Superior temporal gyrus (tissue), 1 donor: ENCODE measurements at regions not wholly inside any gene's neighbourhood (a gene's known extent, or its start where the extent isn't known, plus 50 kb on each side); places are given as distances from the start of the nearest gene placed in this dataset.
"Not testable (repeated sequence)": the region's sequence is repeated elsewhere in the genome, so short reads cannot be mapped to it uniquely, and the experiment has no call there.

Experiments used
- DNase-seq: peaks from one replicate; pipeline ENCODE4 v3.0.0-alpha.2; 2016; ENCODE audit errors: extremely low spot score

DNA sequence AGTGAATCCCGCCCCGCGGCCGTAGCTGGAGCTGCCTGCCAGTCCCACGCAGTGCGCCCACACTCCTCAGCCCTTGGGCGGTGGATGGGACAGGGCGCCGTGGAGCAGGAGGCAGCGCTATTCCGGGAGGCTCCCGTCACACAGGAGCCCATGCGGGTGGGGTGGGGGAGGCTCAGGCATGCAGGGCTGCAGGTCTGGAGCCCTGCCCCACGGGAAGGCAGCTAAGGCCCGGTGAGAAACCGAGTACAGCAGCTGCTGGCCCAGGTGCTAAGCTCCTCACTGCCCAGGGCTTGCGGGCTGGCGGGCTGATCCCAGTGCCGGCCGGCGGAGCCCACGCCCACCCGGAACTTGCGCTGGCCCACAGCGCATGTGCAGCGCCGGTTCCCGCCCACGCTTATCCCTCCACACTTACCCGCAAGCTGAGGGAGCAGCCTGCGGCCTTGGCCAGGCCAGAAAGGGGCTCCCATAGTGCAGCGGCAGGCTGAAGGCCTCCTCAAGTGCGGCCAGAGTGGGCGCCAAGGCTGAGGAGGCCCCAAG lies 1152.8 kb upstream of the CELF4 start:
- DNase-seq = no peak

GRCh38 chr18:38709122-38709521 lies 1143.5 kb upstream of the CELF4 start:
- DNase-seq = no peak

GRCh38 chr18:38706373-38706772 lies 1140.8 kb upstream of the CELF4 start:
- no peak for DNase-seq

DNA sequence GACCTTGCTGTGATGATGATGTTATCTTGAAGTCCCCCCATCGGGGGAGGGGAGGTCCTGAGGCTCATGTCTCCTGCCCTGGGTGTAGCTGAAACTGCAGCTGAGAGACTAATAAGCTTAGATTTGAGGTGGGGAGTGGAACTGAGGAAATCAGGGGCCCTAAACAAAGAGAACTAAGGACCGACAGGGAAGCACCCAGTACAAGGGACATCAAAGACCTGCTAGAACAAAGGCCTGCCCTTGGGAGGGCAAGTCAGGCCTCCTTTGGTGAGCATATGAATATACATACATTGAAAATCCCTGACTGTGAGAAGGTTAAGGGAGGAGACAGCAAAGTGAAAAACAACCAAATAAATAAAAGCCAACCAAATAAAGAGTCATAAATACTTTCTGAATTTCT lies 1132.5 kb upstream of the CELF4 start:
- no peak for DNase-seq

DNA sequence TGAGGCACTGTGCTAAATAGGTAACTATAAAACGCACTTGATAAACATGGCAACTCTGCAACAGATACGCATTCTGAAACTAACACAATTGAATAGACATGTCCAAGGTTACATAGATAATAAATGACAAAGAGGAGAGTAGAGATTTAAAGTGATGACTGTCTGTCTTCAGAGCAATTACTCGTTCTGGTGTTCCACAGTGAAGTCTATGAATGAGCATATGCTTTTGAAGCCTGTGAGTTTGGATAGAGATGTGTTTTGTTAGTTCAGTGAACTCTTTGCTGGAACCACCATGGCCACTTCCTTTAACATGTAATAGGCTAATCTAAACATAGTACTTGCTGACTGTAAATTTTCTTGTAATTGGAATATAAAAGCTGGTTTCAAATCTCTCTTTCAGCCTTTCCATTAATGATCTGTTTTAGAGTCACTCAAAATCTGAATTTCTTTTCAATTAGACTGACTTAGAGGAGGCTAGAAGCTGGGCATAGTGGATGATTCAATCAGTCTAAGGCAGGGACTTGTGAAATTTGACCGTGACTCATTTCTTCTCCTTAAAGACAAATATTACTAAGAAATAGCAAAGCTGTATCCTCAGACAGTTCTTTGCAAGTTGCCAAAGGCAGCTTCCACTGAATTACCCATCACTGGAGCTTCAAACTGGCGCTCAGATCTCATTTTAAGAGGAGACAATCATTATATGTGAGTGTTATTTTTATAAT lies 1130.1 kb upstream of the CELF4 start:
- peak; percentile 34 for DNase-seq

DNA sequence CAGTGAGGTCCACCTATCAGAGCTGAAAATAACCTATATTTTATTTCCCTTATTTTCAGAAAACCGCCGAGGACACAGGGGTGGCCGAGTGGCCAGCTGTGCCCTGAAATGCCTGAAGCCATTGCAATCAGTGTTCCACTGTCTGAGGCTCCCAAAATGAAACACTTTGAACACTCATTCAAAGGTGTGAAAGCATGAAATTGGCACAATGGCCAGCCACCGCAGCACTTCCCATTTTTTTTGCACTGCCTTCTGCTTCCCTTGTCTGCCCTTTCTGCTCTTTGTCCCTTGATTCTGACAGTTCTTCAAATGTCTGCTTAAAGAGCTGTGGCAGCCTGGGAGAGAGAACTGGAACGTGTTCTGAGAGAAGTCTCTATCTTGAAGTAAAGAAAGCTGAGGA lies 1127.5 kb upstream of the CELF4 start:
- no peak for DNase-seq

GRCh38 chr18:38690626-38691025 lies 1125.0 kb upstream of the CELF4 start:
- DNase-seq = no peak

DNA sequence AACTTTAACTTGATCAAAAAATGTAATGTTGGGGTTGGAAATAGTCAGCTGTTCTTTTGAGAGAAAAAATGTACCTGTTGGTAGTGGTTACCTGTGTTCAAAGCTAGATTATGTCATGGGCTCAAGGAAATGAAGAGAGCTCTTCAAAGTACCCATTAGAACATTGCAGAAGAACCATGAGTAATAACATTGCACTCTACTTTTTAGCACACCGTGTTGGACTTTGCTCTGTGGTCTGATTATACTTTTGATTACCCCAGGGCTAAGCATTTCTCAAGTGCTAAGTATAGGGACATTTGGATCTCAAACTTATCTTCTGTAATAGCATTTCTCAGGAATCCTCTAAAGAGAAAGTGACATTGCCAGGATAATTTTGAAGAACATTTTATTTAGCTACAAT lies 1122.8 kb upstream of the CELF4 start:
- DNase-seq = no peak

DNA sequence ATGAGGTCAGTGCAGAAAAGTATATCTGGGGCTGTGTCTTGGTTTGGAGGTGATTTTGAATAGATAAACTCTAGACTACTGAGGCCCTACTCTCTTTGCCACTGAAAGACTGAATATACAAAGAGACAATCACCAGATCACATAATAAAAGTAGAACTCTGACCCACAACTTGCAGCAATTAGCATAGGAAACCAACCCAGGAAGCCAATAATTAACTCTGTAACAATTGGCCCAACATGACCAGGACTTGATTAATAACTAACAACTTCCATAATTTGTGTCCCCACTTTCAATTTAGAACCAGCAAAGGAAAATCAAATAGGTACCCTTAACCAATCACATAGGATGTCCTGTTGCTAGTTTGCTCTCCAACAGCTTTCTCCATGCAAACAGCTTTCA lies 1104.9 kb upstream of the CELF4 start:
- no peak for DNase-seq

- DNase-seq = no peak
These were observed 1099.3 kb upstream of the CELF4 start for GRCh38 chr18:38664929-38665328.

- no peak for DNase-seq
These were observed 1098.1 kb upstream of the CELF4 start for GRCh38 chr18:38663682-38664081.

- no peak for DNase-seq
These were observed 1097.7 kb upstream of the CELF4 start for GRCh38 chr18:38663270-38663669.

GRCh38 chr18:38654946-38655345 lies 1089.3 kb upstream of the CELF4 start:
- no peak for DNase-seq

DNA sequence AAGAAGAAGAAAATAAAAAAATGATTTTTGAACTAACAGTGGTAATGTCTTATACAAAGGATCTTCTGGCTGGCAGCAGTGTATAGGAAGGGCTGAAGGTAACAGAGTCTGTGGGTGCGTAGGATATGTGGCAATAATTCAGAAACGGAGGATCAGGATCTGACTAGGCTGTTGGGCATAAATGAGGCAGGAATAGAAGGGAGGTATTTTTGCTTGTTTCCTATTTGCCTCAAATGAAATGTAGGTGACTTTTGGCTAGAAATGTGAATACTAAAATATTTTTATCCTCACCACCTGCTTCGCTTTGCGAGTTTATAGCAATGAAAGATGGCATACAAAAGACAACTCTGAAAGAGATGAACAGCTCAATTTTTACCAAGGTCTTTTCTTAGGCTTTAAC lies 1086.1 kb upstream of the CELF4 start:
- no peak for DNase-seq

DNA sequence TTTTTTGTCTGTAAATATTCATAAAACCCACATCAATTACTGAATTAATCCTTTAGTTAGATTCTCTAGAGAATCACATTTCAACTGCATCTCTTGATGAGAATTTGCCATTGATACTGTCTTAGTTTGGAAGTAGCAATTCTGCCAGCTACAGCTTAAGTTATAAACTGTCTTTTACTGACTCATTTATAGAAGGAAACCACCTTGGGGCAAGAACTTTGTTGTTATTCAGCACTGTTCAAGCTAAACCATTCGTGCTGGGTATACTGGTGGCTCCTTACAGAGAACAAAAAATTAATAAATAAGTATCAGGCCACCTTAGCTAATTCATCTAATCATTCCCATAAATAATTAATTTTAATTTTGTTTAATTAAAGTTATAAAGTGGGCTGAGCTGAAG lies 1082.6 kb upstream of the CELF4 start:
- DNase-seq = no peak

DNA sequence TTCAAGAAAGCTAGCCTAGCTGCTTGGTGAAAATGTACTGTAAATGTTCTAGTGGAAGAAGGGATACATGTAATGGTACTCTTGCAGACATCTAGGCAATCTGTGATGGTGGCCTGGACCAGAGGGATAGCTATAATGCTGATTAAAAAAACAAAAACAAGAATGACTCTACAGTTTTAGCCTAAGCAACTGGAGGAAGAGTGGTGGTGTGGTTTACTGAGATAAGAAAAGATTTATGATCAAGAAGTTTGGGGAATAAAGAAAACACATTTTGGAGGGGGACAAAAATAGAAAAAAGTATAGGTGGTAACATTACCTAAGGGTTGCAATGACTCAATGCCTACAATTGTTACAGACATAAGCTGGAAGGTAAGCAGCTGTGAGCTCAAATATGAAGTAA lies 1080.7 kb upstream of the CELF4 start:
- DNase-seq = no peak

GRCh38 chr18:38644875-38645641 lies 1079.5 kb upstream of the CELF4 start:
- DNase-seq = no peak

- DNase-seq = no peak
These were observed 1077.1 kb upstream of the CELF4 start for GRCh38 chr18:38642711-38643110.

- not testable (repeated sequence) for DNase-seq
These were observed 1074.1 kb upstream of the CELF4 start for GRCh38 chr18:38639700-38640099.

GRCh38 chr18:38635709-38636430 lies 1070.3 kb upstream of the CELF4 start:
- no peak for DNase-seq

- no peak for DNase-seq
These were observed 1068.5 kb upstream of the CELF4 start for GRCh38 chr18:38634117-38634516.

- no peak for DNase-seq
These were observed 1067.7 kb upstream of the CELF4 start for GRCh38 chr18:38633333-38633732.

DNA sequence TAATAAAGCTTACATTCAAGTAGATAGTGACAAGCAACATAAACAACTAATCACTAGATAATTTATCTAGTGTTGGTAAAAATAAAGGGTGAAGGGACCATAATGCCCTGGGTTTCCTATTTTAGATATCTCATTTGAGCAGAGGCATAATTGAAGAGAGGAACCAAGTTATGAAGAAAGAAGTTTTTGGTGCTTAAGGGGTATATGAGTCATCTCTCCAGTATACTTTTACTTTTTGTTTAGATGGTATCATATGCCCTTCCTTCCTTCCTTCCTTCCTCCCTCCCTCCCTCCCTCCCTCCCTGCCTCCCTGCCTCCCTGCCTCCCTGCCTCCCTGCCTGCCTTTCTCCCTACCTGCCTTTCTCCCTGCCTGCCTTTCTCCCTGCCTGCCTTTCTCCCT lies 1053.5 kb upstream of the CELF4 start:
- DNase-seq = no peak
